LNCaP clone FGC (cell line): ENCODE measurements at regions not wholly inside any gene's neighbourhood (a gene's known extent, or its start where the extent isn't known, plus 50 kb on each side); places are given as distances from the start of the nearest gene placed in this dataset.

Experiments used
- DNase-seq: peaks from one replicate; pipeline ENCODE4 v3.0.0-alpha.2; 2011; ENCODE audit warnings: low read depth
- H3K4me3 ChIP-seq: 2 replicates; pipeline ENCODE4 v1.5.1; 2011; ENCODE audit warnings: mild to moderate bottlenecking, low read depth, low read length, control low read depth
- CTCF ChIP-seq: IDR thresholded peaks from 2 replicates; pipeline ENCODE4 v1.5.1; 2012; ENCODE audit warnings: mild to moderate bottlenecking; ENCODE audit not compliant: control insufficient read depth, insufficient read depth; ENCODE audit errors: extremely low read depth

- TF ChIP-seq CTCF: no peak
- no peak overlapping the region for H3K4me3 ChIP-seq
- no peak for DNase-seq
Measured at GRCh38 chr5:174380311-174380710, 334.8 kb downstream of the NSG2 start.

GRCh38 chr5:174381241-174381640 lies 335.7 kb downstream of the NSG2 start:
- TF ChIP-seq CTCF: no peak
- no peak for DNase-seq
- no peak overlapping the region for H3K4me3 ChIP-seq

- no peak overlapping the region for H3K4me3 ChIP-seq
- DNase-seq: no peak
- no peak for TF ChIP-seq CTCF
Measured at GRCh38 chr5:174383210-174384167, 338.0 kb downstream of the NSG2 start.

- no peak for DNase-seq
- TF ChIP-seq CTCF: no peak
Measured at GRCh38 chr5:174384509-174384947, 339.0 kb downstream of the NSG2 start.

GRCh38 chr5:174386306-174386705 lies 338.1 kb upstream of the MSX2 start:
- H3K4me3 ChIP-seq: no peak overlapping the region
- no peak for DNase-seq
- TF ChIP-seq CTCF: no peak

More at GRCh38 chr5:174384509-174384947, 339.0 kb downstream of the NSG2 start:
- no peak overlapping the region for H3K4me3 ChIP-seq

- no peak for TF ChIP-seq CTCF
Measured at GRCh38 chr5:174386846-174387245, 337.5 kb upstream of the MSX2 start.

More at GRCh38 chr5:174386846-174387245, 337.5 kb upstream of the MSX2 start:
- H3K4me3 ChIP-seq: no peak overlapping the region
- DNase-seq: no peak
